ENCODE measurements at regions not wholly inside any gene's neighbourhood (a gene's known extent, or its start where the extent isn't known, plus 50 kb on each side); places are given as distances from the start of the nearest gene placed in this dataset.

GRCh38 chr5:117748336-117748735, 1173.7 kb upstream of the SEMA6A start:
- peak overlapping the region in 1 of 2 experiments; percentile 1; a peak in 1 of 5 replicates for H3K4me3 Mint-ChIP-seq
- peaks cover 3 to 5% (median 4%) of the 10 kb centered on the region in 3 experiments; a peak in 4 of 7 replicates for H3K36me3 Mint-ChIP-seq (ENCODE audit: insufficient read depth in 1 of 3, low read depth in 3 of 3)
- Histone ChIP-seq H3K4me2 (ENCODE audit: insufficient read depth, insufficient read length, low read length) (no peak overlapping the region), H2AFZ (ENCODE audit: low read length) (no peak overlapping the region), H4K91ac (ENCODE audit: insufficient read length, low read depth, low read length) (no peak overlapping the region), H3K79me2 (ENCODE audit: insufficient read depth, low read length) (no peaks in the 10 kb centered on the region), H4K5ac (ENCODE audit: insufficient read length, low read depth, low read length) (peak overlapping the region; percentile 56), H2AK5ac (ENCODE audit: insufficient read length, low read length) (no peak overlapping the region), H2BK15ac (ENCODE audit: low read depth, low read length) (no peak overlapping the region), H3T11ph (ENCODE audit: low read length) (peak overlapping the region; percentile 38), H3K23me2 (ENCODE audit: insufficient read length, low read depth, low read length, poor library complexity, severe bottlenecking) (no peaks in the 10 kb centered on the region), H3K9ac (ENCODE audit: extremely low read depth, insufficient read length, low read length) (no peak overlapping the region), H3K56ac (ENCODE audit: insufficient read length, low read depth, low read length) (no peak overlapping the region), H4K8ac (replicated peaks; ENCODE audit: insufficient read length, low read depth, low read length) (no peak overlapping the region), H3K9me3 (ENCODE audit: control insufficient read depth, low read depth, low read length) (no peaks in the 10 kb centered on the region), H3K23ac (ENCODE audit: insufficient read length, low read depth, low read length) (no peak overlapping the region), H2BK120ac (ENCODE audit: low read depth, low read length, poor library complexity, severe bottlenecking) (peak overlapping the region; percentile 88), H2BK20ac (ENCODE audit: low read depth, low read length, poor library complexity, severe bottlenecking) (no peak overlapping the region), H3K14ac (ENCODE audit: insufficient read depth, low read length) (peak overlapping the region; percentile 78; the same call in 1 of the 2 replicates), H4K20me1 (ENCODE audit: control insufficient read depth, insufficient read depth, insufficient read length) (no peaks in the 10 kb centered on the region), H3K27me3 (ENCODE audit: insufficient read depth, low read length) (no peaks in the 10 kb centered on the region), H3K4me1 (ENCODE audit: insufficient read depth, low read length) (peaks cover 1% of the 10 kb centered on the region; the same call in 1 of the 2 replicates), H3K27ac (ENCODE audit: insufficient read length, low read depth, low read length) (no peak overlapping the region), H3K79me1 (ENCODE audit: insufficient read depth, low read depth, low read length, poor library complexity, severe bottlenecking) (no peaks in the 10 kb centered on the region), H3K18ac (ENCODE audit: insufficient read length, low read depth, low read length) (peak overlapping the region; percentile 88), H2BK12ac (ENCODE audit: insufficient read length, low read depth, low read length) (peak overlapping the region; percentile 57), H2BK5ac (ENCODE audit: insufficient read length, low read length) (no peak overlapping the region), H3K4ac (ENCODE audit: low read depth, low read length) (no peak overlapping the region; the same call in 1 of the 2 replicates)
- peaks cover 13 to 14% of the 10 kb centered on the region in 2 experiments for H3K4me1 Mint-ChIP-seq
- no peak for TF ChIP-seq CTCF (conservative IDR thresholded peaks at IDR 0.05)
- H3K27ac Mint-ChIP-seq, result peak overlapping the region; percentile 18 to 89 (median 87); a peak in 5 of 7 replicates
- DNase-seq, result peak; percentile 48
- no peaks in the 10 kb centered on the region for H3K27me3 Mint-ChIP-seq (ENCODE audit: low read depth)
- peaks cover 0 to under 1% of the 10 kb centered on the region in 2 experiments; a peak in 3 of 5 replicates for H3K9me3 Mint-ChIP-seq
- no CpG with 5 or more reads among the region's 5 CpGs for WGBS (ENCODE audit: extremely low coverage, insufficient read length, low lambda C conversion rate)
